ENCODE measurements at regions not wholly inside any gene's neighbourhood (a gene's known extent, or its start where the extent isn't known, plus 50 kb on each side); places are given as distances from the start of the nearest gene placed in this dataset.

DNA sequence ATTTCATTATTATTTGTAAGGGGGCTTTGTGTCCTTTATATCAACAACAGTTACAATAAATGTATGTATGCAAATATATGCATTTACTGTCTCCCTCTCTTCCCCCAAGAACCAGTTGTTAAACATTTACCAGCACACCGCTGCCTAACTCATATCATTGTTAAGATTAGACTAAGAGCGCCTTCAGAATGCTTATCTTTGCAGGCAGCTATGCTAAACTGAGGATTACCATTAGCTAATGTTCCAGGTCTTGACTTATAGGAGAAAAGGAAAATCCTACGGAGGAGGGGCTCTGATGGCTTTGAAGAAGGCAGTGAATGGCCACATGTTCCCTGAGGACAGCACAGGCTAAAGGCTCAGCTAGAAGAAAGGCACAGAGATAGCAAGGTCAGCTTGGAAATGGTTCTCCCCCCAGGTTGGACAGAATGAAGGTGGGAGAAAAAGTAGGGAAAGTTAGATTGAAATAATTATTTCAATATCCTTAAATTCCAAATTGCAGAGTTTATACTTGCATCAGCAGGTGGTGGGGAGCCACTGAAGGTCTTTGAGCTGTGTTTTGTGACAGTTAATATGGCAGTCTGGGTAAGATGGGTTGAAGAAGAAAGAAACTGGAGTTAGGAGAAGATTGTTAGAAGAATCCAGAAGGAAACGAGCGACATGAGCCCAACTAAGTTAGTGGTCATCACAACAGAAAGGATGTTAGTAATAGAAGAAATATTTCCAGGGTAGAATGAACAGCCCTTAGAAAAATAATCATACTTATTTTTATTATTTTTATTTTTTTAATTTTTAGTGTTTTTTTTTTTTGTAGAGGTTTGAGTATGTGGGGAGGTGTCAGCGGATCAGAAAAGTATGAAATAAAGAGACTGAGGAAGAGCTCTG is 87.0 kb upstream of the MAF start:
- no peak for DNase-seq

GRCh38 chr16:79685871-79686270 is 85.3 kb upstream of the MAF start:
- no peak for DNase-seq

DNA sequence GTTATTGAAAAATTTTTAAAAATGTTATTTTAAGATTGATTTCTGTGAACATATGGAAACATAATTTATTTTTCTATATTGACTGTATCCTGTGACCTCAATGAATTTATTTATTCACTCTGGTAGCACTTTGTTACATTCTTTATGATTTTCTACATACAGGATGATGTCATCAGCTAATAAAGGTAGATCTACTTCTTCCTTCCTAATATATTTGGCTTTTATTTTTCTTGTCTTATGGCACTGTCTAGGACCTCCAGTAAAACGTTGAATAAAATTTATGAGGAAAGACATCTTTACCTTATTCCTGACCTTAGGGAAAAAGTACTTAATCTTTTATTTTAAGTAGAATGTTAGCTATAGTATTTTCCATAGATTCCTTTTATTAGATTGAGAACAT is 78.8 kb upstream of the MAF start:
- no peak for DNase-seq

DNA sequence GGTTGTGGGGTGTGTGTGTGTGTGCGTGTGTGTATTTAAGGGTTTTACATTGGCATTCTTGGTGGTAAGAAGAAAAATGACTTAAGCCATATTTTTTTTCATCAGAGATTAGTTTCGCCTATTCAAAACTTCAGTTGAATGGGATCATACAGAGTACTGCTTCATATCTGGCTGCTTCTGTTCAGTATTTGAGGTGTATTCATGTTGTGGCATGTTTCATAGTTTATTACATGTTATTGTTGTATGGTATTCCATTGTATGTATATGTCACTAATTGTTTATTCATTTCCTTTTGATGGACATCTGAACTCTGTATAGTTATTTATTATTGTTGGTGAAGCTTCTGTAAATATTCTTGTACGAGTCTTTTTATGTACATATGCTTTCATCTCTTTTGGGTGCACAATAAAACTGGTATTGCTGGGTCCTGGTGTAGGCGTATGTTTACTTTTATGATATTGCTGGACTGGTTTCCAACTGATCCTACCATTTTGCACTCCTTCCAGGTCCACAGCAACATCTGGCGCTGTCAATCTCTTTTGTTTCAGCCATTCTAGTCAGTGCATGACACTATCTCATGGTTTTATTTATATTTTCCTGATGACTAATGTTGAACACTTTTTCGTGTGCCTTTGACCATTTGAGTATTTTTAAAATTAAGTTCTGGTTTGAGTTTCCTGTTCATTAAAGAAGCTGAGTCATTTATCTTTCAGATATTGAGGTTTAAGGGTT is 77.4 kb upstream of the MAF start:
- DNase-seq = no peak

DNA sequence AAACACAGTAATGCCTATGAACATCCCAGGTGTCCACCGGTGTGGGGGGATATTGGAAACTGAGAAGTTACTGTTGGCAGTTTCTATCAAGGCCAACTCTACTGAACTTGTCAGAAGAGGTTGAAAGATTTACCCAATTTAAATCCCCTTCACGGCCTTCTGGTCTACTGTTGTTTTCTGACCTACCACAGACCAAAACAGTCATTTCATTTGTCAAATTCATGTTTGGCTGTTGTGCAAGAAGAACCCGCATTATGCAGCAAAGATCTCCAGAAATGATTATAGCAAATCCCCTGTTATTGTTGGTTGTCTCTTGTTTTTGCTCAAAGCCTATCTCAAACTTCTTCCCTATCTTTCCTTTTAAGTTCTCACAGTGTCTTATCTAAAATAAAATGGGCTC is 73.1 kb upstream of the MAF start:
- no peak for DNase-seq

DNA sequence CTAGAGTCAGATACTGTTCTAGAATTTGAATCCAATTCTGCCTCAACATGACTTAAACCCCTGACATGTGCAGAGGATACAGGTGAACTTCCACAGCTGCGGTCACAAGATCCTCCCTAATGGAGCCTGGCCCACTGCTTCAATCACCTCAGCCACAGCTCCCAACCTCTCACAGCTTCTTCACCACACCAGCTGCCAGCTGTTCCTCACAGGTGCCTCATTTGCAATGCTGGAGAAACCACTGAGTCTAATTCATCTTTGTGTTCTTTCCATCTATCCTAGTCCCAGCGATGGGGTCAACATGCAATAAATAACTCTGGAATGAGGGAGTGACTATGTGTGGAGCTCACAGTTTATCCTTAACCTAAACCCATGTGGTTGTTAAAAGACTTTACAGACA is 72.0 kb upstream of the MAF start:
- DNase-seq = no peak

GRCh38 chr16:79668502-79668901 is 68.0 kb upstream of the MAF start:
- no peak for DNase-seq

DNA sequence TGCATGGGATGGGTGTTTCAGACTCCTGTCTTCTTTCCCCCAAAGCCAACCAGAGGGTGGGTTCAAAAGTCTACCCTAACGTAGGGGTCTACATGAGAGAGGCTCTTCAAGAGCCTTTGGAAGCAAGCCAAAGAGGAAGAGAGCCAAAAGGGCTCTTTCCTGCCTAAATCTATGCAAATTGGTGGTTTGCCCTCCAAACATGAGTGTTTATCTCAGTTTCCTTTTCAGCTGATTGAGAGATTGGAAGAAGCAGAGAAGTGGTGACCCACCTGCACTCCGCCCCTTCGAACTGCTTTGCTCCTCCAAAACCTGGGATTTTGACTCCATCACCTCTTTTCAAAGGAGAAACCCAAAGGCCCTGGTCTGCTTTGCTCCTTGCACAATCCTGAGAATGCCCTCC is 65.4 kb upstream of the MAF start:
- DNase-seq = no peak

GRCh38 chr16:79664407-79664806 is 63.9 kb upstream of the MAF start:
- DNase-seq = no peak

DNA sequence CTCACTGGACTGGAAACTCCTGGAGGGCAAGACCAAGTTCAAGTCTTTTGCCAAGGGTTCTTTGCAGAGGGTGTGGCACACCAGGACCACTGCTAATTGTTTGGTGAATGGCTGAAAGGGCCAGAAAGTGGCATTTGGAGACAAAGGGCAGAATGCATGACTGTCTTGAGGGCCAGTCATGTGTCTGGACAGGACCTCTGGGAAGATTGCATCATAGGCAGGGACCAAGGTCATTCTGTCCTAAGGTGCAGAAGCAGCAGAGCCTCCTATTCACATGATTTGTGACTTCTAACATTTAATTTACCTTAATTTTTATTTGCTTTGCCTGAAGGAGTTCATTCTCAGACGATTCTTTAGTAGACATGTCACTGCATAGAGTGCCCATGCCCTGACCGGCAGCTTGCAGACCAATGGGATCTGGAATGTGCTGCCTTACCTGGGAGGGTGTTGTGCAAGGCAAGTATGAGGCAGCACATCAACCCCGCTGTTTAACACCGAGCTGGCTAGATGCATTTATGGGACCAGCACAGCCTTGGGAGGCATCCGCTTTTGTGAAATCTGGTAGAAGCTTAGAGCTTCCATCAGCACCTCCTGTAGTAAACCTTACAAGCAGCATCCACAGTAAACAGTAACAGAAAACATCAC is 62.3 kb upstream of the MAF start:
- no peak for DNase-seq

DNA sequence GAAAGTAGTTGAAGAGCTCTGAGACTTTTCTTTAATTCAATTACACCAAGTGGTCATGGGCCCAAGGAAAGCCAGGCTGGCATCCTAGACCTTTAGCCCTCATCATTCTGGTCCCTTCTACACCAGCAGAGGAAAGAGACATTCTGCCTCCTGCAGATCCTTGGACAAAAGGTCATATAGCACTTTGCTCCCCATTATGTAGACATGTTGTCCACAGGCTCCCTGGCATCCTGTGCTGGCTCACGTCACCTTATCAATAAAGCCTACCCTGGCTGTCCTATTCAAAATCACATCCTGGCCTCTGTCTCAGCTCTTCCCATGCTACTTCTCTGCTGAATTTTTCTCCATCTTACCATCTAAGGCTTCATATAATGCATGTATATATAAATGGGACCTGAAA is 61.6 kb upstream of the MAF start:
- DNase-seq = no peak

DNA sequence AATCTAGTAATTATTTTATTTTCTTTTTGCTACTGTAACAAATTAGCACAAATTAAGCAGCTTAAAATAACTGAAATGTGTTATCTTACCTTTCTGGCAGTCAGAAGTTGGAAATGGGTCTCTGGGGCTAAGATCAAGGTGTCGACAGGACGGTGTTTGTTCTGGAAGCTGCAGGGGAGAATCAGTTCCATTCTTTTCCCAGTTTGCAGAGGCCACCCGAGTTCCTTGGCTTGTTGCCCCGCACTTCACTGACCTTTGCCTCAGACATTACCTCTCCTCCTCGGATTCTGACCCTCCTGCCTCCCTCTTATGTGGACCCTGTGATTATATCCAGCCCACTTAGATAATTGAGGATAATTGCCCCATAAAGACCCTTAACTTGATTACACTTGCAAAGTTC is 61.0 kb upstream of the MAF start:
- DNase-seq = no peak

DNA sequence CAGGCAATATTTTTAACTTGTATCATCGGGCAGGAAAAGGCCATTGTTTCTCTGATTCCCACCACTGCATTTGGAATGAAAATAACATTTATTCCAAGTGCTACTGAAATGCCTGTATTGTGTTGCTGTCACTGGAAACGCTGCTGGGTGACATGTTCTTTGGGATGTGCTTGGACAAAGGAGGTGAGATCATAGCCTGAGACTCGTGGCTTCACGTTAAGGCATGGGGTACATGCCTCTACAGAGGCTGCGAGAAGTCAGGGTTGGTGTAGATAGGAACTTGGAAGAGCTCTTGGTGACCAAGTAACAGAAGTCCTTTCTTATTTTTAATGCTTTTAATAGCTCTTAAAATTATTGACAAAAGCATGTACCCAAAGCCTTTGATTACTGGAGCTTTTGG is 58.8 kb upstream of the MAF start:
- no peak for DNase-seq

- DNase-seq = no peak
Measured at GRCh38 chr16:79658301-79659033, 57.9 kb upstream of the MAF start.

DNA sequence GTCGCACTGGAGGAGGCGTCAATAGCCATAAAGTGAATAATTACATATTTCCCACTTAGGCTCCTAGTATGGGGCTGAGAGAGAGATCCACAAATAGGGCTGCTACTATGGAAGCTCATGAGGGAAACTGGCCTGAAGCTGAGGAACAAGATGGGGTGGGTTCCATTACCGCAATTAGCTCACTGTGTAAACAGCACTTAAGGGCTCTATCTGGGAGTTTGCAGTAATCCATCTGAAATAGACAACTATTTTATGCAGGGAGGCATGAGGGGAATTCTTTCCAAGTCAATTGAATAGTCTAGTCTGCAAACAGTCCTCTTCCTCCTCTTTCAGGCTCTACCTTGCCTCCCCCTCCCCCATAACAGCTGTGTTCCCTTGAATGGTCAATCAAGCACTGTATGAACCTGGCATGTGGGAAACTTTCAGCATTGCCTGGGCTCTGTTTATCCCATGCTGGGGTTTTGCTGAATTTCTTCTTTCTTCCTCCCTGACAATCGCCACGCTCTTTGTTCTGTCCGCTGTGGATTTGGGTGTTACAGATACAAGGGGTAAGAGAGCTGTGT is 56.1 kb upstream of the MAF start:
- DNase-seq = no peak

- peak; percentile 40 for DNase-seq
Measured at GRCh38 chr16:79653373-79653891, 52.9 kb upstream of the MAF start.

DNA sequence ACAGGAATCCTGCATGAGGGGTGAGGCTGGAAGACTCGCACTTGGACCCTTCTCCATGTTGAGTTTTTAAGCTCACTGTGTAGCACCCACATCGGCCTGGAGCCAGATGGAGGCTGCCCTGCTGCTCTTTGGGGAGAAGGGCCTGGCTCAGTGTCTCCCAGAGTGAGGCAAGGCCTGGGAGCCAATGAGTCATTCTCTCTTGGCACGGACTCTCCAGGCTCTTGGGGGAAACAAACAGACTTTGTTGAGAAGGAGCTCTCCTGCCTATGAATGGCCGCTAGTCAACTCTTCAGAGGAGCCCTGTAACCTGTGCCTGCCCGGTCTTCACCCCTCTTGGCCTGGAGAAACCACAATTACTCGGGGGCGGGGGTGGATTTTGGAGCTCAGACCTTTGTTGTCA is 50.8 kb upstream of the MAF start:
- no peak for DNase-seq
